ENCODE measurements at regions not wholly inside any gene's neighbourhood (a gene's known extent, or its start where the extent isn't known, plus 50 kb on each side); places are given as distances from the start of the nearest gene placed in this dataset.

DNA sequence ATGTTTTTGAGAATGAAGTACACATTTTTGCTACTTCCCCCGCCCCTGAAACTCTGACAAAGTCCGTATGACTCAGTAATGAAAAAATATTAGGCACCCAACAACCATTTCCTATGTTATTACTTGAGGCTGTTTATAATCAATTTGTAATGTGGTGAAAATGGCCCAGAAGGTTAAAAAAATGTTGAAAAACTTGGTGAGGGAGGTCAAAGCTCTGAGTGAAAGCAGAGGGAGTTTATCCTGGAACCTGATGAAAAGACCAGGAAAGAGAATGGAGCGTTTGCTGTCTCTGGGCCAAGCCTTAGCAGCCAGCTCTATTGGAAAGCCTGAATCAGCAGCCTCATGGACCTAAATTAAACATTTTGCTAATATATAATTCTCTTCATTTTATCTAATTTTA is 367.7 kb upstream of the NEGR1 start:
- DNase-seq (ENCODE audit: low spot score) = no peak

DNA sequence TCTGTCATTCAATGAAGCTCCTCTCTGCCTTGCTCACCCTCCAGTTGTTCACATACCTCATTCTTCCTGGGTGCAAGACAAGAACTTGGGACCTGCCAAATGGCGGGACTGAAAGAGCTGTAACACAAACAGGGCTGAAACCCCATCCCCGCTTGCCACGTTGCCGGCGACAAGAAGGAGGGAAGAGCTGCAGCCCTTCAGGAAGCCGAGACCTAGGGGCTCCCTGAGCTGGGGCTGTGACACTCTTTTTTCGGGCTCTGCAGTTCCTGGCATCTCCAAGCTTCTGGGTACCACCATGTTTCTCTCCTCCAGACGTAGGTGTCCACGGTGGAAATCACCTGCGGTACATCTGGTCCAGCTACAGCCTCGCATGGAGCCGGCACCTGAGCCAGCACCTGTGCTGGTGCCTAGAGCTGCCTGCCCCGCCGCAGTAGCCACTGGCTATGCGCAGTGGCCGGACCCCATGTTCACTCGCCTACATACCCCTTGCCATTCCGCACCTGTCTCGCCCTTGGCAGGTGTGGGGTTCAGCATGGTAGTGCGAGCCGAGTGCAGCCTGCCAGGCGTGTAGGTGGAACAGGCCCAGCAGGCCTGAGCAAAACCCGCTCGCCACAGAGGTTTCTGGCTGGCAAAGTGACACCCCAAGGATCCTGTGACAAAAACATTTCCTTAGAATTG is 367.0 kb upstream of the NEGR1 start:
- DNase-seq (ENCODE audit: low spot score) = no peak

DNA sequence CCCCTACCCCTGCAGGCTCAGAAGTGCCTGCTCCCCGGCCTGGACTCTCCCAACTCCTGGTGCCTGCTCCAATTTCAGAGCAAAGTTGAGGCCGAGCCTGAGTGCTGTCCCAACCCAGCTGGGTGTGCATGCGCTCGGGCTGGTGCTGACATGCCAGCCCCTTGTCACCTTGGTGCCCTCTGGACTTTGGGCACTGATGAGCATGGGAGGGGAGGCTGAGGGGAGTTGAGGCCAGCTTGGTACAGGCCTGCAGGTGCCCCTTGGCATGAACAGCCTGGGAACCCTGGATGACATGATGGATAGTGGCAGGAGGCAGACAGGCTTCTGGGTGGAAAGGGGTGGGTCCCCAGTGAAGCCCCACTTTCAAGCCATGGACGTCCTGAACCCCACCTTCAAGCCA is 366.1 kb upstream of the NEGR1 start:
- no peak for DNase-seq (ENCODE audit: low spot score)

DNA sequence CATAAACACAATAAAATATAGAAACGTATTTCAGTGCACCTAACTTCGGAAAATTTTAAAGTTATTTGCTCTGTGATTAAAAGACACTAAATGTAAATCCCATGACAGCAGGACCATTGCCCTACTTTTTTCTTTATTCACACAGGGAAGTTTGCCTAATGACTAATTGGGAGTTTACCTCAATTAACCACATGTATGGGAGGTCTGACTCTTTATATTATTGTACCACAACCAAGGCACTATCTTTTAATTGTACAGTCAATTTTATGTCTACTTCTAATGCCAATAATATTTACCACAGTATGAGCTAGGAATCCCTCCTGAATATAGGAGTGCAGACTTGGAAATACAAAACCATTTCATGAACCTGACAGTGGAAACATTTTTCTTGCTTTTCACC is 360.8 kb upstream of the NEGR1 start:
- DNase-seq (ENCODE audit: low spot score) = no peak

DNA sequence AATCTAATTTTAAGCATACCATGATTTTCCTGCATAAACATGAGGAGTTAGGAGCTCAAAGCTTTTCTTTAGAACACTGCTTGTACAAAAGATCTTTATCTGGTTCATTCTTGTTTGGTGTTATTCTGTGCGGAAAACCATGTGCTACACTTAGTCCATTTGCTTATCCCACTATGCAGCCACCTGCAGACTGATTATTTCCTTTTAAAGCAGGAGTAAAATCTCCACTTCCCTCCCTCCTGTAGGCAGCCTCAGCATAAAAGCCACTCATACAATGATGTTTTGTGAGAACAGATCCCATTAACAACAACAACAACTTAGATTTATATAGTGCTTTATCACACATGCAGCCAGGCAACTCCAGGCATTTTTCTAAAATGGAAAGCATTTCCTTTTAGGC is 355.3 kb upstream of the NEGR1 start:
- no peak for DNase-seq (ENCODE audit: low spot score)

DNA sequence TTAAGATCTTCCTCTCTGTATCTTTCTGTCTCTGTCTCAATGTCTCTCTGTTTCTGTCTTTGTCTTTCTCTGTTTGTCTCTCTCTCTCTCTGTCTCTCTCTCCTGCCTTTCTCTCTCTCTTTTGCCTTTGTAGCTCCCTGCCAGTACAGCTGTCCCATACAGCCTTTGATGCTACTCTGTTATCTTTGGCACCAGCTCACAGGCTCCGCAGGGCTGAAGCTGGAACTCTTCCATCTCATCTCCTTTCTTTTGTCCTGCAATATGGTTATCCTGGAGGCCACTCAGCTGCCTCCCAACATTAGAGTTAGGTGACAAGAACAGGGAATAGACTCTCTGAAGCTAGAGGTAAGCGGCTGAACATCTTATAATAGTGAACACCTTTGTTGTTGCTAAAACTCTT is 354.3 kb upstream of the NEGR1 start:
- no peak for DNase-seq (ENCODE audit: low spot score)

DNA sequence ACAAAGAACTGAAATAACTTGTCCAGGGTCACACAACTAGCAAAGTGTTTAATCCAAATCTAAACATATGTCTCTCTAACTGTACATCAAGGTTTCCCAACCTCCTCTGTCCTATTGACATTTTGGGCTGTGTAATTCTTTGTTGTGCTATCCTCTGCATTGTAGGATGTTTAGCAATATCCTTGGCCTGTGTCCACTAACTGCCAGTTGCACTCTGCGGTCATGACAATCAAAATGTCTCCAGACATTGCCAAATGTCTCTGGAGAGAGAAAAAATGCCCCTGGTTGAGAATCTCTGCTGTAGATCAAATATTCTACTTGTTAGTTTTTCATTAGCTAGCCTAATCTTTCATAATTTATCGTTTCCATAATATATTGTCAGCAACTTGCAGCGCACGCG is 353.4 kb upstream of the NEGR1 start:
- DNase-seq (ENCODE audit: low spot score) = no peak

DNA sequence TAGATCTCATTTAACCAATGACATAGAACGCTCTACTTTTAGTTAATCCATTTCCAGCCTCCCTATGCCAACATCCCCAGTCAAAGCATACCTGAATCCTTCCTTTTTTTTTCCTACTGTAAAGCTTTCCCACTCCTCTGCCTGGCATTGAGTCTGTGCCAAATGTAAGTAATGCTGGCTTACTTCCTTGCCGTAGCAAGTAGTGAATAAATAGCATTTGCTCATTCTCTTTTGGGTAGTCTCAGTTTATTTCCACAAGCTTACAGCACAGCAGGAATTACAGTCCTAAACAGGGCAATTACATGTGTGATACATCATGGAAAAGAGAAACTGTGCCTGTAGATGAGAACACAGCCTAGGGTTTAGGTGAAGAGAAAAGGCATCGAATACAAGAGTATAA is 352.6 kb upstream of the NEGR1 start:
- no peak for DNase-seq (ENCODE audit: low spot score)

DNA sequence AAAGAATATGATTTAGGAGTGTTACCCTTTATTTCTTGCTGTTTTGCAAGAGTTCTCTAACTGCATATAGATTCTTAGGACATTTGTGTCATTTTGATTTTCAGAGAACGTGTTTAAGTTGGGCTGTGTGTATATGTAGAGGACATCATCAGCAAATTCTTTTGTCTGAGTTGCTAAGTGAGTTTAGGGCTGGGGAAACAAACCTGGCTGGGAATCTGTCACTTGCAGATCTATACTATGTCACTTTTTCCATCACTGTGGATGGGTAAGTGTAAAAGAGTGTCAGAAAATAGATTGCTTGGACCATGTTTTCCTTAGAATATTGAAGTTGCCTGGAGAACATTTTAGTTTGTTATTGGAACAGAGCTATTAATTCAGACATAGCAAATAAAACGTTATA is 349.1 kb upstream of the NEGR1 start:
- no peak for DNase-seq (ENCODE audit: low spot score)

DNA sequence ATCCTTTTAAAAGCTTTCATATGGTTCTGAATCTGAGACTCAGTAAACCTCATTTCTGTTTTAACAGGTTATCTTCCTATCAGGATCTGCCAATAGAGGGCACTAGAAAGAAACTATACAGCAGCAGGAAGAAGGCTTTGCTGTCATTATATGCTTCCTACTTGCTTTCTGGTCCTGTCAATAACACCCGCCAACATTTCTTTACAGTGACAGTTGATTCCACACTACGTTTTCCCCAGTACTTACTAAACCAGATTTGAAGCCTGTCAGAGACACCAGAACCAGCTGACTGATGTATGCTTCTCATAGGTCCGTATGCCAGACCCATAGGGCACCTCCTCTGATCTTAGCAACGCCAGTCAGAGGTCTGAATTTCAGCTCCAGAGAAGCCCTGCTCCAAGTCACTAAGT is 341.0 kb upstream of the NEGR1 start:
- DNase-seq (ENCODE audit: low spot score) = no peak

DNA sequence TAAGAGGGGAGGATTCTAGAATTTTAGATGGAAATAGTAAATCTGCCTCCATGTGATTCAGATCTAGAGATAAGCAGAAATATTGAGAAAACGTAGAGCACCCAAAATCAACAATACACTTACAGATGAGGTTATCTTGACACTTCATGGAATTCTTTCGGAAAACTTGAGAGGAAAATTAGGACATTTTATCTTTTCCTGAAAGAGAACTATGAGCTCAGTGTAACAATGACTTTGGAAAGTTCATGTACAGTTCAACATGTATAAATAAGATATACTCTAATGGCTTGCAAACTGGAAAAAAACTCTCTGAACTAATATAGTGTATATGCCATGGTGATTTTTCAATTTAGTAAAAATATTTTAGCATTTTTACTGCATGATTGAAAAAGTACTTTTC is 338.1 kb upstream of the NEGR1 start:
- DNase-seq (ENCODE audit: low spot score) = no peak

DNA sequence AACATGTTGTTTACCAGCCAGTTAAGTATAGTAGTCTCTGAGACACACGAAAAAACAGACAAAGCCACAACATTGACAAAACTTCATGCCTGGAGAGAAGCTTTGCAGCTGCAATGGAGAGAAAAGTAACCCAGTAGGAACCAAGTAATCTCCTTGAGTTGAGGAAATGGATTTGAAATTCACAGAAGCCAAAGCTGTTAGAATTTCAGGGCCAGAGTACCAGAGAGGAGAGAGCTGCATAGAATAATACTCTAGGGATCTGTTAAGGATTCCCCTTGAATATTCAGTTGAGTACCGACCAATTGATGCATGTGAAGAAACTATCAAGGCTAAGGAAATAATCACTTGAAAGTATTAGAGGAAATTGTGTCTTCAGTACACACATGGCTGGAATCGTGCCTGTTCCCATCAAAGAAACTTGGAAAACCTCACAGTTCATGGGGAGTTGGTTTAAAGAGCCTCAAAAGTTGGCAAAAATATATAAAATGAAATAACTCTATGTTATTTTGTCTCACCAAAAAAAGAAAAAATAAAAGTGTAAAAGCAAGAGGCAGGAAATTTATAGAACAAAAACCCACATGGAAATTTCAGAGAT is 324.0 kb upstream of the NEGR1 start:
- DNase-seq (ENCODE audit: low spot score) = no peak

DNA sequence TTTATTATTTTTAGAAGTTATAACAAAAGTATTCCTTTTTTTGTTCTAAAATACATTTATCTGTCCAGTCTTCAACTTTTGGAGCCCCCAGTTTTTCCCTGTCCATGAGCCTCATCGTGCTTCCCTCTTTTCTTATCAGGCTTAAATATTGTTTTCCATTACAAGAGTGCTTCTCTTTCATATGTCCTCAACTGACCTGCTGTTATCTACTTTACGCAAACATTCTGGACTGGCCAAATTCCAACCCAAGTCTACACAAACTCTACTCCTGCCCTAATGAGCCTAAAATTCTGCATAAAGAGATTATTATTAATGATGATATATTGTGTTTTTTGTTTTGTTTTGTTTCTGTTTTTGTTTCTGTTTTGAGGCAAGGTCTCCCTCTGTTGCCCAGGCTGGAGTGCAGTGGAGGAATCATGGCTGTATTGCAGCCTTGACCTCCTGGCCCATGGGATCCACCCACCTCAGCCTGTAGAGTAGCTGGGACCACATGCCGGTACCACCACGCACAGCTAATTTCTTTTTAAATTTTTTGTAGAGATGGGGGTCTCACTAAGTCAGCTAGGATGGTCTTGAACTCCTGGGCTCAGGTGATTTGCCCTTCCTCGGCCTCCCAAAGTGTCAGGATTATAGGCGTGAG is 318.8 kb upstream of the NEGR1 start:
- no peak for DNase-seq (ENCODE audit: low spot score)

DNA sequence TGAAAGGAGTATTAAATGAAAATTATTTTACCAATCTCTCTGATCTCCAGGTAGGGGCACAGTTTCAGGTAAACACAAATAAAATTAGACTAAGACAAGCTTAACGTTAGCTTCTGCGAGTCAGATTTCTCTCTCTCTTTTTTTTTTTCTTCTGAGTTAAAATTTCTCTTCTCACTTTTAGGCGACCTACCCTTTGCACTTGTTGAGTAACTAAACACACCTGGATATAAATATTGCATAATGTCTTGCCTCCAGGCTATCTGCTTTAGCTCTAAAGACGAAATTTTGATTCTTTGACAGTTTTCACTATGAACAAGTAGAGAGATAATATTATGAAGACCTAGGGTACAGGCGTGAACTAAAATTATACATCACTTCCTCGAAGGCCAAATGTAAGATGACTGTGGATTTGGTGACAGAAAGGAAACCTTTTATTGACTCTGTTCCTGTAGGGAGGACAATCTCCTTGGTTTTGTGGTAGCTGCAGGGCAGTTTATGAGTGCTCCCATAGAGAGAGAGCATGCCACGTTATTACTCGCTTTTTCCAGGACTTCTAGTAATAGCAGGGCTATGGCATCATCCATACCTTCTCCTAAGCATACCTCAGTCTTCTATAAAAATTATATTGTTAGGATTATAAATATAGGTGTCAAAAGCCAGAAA is 303.8 kb upstream of the NEGR1 start:
- DNase-seq (ENCODE audit: low spot score) = no peak

DNA sequence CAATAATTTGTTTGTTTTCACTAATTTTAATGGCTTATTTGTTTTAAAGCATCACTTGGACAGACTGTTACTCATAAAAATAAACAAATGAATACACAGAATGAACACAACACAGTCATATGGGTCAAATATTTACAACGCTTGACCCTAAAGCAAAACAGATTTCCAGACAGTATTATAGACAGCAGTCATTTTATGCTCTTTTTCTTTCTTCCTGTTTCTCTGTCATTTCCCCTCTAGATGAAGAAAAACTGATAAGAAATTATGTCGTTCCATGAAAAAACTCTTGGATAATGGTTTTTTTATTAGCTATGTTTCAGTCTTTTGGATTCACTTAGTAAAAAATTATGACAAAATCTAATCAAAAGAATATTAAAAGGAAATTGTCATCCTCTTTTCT is 297.3 kb upstream of the NEGR1 start:
- DNase-seq (ENCODE audit: low spot score) = no peak

DNA sequence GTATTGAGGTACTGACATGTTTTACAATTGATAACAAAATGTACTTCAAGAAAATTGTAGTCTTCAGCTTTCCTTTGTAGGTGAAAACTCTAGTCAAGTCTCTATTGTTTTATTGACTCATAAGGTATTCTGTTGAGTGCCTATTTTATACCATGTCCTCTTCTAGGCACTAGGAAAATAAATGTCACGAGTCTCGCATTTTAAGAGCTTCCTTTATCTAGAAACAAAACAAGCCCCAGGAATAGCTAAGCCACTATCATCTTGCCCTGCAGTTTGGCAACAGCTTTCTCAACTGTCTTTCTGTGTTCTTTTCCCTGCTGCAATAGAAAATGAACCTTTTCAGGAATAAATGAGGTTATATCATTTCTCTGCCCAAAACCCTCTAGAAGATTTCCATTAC is 288.5 kb upstream of the NEGR1 start:
- DNase-seq (ENCODE audit: low spot score) = no peak

DNA sequence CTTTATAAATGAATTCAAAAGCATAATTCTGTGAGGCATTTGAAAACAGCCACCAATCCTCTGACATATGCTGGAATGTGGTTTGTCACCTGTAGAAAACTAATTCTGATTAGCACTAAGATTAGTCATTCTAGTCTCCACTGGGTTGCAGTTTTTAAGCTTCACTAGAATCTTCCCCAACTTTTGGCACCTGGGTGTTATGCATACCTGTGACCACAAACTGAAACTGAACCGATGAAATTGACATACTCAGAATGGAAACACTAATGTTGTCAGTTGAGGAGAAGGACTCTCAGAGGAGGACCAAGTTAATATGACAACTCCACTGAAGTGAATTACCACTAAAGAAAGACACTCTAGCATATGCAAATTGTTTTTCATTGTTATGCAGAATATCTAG is 285.8 kb upstream of the NEGR1 start:
- no peak for DNase-seq (ENCODE audit: low spot score)

DNA sequence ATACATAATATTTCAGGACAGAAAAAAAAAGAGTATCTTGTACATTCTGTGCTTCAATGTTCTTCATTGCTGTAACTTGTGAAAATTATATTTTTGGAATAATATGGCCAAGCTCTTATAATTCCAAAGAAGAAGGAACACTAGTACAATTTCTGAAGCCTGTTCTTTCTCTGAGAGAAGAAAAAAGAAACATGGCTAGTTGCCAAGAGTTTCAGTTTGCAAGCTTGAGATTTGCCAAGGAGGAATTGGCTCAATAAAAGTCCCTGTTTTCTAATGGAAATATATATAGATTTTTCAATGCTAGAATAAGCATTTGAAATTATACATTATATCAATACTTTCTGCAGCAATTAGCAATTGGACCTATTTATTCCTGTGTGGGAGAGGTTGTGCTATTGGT is 285.2 kb upstream of the NEGR1 start:
- no peak for DNase-seq (ENCODE audit: low spot score)

DNA sequence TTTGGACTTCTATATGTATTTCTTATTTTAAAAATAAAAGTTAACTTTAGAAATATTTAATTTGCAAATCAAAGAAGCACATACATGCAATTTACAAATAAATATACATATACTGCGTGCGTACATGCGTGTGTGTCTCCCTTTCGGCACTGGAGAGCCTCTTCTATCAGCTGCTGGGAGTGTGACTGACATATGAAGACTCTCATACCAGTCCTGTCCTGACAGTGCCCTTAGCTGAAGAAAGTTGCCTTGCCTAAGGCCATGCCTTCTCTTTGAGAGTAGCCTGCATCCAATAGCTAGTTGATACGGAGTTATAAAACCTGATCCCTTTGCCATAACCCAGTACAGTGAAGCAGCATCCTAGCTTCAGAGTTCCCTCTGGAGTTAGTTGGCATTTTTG is 282.4 kb upstream of the NEGR1 start:
- no peak for DNase-seq (ENCODE audit: low spot score)

DNA sequence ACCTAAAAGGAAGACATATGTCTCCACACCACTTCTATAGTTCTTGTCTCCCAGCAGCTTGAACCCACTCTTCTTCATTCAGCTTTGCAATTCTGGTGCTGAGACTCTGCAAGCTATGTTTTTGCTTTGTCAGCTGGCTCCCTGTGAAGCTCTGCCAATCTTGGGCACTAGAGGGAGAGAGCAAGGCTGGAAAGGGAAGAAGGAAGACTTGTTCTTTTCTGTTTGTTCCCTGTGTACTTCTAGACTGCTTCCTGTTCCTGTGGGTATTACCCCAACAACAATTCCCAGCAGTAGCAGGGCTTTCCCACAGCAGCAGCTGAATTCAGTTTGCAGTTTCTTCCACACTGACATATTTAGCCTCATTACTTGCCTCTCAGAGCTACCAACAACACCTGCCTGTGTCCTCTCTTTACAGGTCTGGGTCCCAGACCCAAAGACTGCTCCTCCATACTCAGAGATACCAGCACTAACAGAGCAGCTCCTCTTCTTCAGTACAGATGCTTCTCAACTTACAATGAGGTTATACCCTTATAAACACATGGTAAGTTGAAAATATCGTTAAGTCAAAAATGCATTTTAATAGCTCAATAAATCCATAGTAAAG is 275.2 kb upstream of the NEGR1 start:
- no peak for DNase-seq (ENCODE audit: low spot score)

DNA sequence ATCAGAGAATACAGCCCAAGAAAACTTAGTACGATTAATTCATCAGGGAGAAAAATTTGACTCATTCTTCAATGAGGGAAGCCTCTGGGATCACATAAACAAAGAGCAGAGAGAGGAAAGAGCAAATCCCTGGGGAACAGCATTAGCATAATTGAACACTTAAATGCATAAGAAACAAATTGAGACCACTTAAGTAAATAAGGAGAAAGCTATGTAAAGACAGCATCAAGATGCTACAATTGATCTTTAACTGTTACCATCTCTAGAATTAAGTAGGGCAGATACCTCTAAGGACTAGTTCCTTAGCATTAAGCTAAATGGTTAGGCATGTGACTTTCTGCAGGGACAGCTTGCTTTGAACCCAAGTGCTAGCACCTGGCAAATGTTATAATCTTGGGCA is 265.1 kb upstream of the NEGR1 start:
- no peak for DNase-seq (ENCODE audit: low spot score)

DNA sequence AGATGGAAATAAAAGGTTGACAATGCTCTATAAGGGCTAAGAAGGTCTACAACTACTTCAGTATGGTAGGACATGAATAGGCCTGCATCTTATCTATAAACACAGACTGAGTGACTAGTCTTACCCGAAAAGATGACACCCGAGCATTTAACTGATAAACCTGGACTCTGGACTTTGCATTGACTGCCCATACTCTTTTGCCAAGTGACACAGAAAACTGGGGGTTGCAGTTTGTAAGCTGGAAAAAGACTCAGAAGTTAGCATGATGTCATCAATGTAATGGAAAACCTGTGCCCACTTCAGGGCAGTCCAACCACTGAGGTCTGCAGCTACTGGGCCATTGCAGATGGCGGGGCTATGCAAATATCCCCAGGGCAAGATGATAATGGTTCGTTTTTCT is 258.3 kb upstream of the NEGR1 start:
- DNase-seq (ENCODE audit: low spot score) = no peak

DNA sequence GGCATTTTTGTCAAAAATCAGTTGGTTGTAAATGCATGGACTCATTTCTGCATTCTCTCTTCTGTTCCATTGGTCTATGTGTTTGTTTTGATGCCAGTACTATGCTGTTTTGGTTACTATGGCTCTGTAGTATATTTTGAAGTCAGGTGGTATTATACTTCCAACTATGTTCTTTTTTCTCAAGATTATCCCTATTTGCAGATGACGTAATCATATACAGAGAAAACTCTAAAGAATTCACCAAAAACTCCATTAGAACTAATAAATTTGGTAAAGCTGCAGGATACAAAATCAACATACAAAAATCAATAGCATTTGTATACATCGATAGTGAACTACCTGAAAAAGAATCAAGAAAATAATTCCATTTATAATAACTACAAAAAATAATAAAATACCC is 253.1 kb upstream of the NEGR1 start:
- no peak for DNase-seq (ENCODE audit: low spot score)
